ENCODE measurements at regions not wholly inside any gene's neighbourhood (a gene's known extent, or its start where the extent isn't known, plus 50 kb on each side); places are given as distances from the start of the nearest gene placed in this dataset.
"Not testable (repeated sequence)": the region's sequence is repeated elsewhere in the genome, so short reads cannot be mapped to it uniquely, and the experiment has no call there.

DNA sequence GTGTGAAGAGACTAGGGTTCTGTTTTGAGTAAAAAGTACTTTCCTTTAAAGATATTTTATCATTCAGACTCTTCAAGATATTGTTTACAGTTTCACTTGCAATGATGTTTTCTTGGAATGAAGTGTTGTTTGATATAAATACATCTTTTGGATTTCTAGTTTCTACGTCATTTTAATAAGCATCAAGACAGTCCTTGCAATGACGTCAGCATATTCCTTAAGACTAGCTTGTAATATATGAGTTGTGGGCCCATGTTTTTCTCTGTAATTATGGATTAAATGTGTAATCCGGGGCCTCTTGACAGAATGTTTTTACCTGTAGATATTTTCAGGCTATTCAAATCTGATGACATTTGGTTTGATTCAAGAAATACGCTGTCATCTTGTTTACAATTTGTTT is 66.1 kb downstream of the RBMX2 start:
- DNase-seq (ENCODE audit: low spot score) = no peak

DNA sequence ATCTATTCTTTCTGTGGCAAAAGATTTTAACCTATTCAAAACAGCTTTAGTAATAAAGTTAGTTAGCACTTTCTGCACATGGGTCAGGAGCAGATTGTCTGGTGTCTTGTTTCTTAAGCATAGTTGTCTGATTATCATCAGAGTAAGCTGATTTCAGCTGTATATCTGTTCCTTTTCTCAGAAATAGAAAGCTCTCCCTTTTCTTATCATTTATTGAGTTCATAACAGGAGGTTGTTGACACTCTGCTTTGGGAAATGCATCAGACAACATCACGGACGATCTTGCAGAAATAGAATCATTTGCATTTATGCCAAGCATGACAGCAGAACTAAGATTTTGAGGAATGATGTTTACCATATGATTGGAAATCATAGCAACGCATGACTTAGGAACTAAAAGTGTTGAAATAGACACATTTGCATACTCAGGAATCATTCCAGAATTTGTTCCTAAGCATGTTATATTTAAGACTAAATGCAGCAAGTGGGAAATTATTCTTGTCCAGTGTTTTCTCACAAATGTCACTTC is 66.7 kb downstream of the RBMX2 start:
- no peak for DNase-seq (ENCODE audit: low spot score)

DNA sequence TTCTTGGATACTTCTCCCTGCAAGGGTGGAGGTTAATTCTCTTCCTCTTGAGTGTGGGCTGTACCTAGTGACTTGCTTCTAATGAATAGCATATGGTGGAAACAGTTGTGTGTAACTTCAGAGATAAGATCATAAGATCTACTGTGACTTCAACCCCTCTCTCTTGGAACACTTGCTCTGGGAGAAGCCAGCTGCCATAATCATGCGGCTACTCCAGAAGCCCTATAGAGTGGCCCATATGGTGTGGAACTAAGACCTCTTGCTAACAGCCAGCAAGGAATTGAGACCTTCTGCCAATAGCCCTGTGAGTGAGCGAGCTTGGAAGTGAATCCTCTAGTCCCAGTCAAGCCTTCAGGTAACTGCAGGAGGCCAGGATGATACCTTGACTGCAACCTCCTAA is 81.1 kb downstream of the RBMX2 start:
- no peak for DNase-seq (ENCODE audit: low spot score)

DNA sequence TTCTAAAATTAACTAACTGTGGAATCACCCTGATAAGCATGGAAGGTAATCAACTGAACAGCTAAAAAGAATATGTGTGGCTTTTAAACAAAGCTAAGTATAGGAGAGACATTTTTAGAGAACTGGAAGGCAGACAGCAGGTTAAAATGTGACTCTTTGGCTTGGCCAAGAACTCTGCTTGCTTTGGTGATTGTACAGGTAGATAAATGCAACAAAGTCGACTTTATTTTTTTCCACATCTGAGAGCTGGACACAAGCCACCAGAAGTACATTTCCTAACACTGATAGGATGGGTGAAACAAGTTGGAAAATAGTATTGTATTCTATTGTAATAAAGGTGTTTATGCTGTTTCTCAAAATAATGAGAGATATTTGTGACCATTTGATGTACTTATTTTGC is 84.1 kb downstream of the RBMX2 start:
- DNase-seq (ENCODE audit: low spot score) = no peak

DNA sequence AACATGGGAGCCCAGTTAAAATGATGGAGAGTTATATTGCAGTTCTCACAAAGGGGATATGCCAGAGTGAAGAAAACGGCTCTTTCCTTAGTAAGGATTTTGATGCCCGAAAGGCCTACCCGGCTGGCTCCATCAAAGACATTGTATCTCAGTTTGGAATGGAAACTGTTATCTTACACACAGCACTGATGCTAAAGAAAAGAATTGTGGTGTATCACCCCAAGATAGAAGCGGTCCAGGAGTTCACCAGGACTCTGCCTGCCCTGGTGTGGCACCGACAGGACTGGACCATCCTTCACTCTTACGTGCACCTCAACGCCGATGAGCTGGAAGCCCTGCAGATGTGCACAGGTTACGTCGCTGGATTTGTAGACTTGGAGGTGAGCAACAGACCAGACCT is 93.7 kb downstream of the RBMX2 start:
- not testable (repeated sequence) for DNase-seq (ENCODE audit: low spot score)

DNA sequence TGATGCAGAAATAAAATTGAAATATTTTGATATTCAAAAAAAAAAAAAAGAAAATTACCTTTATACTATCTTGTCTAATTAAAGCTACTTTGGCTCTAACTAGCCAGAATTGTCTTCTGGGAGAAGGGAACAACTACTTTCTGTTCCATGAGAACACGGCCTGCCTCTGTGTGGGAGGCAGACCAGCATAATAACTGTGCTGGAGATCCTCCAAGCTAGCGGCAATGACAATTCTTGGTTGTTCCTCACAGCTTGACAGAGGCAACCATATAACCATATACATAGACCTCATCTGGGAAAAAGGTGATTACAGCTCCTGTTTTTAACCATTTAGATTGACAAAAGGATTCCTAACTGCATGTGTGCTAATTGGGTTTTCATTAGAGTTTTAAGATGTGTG is 95.7 kb downstream of the RBMX2 start:
- no peak for DNase-seq (ENCODE audit: low spot score)

DNA sequence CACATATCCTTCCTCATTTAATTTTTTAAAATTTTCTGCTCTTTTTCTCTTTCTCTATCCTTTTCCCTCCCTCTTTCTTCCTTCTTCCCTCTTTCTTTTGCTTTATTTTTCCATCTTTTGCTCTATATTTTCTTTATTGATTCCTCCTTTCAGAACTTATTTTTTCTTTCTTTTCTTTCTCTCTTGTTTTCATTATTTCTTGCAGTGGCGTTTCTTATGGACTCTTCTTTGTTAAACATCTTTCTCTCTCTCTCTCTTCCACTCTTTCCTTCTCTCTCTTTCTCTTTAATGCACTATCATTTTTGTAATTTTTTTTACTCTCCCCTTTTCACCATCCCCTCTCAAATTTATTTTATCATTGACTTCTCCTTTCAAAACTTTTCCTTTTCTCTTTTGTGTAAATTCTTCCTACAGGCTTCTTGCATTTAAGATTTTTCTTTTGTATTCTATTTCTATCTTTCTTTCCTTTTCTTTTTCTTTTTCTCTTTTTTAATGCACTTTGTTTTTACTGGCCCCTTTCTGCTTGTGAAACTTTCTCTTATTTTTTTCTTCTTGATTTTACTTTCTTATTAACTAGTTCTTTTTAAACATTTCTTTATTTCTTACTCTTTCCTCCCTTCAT is 97.0 kb downstream of the RBMX2 start:
- DNase-seq (ENCODE audit: low spot score) = no peak

DNA sequence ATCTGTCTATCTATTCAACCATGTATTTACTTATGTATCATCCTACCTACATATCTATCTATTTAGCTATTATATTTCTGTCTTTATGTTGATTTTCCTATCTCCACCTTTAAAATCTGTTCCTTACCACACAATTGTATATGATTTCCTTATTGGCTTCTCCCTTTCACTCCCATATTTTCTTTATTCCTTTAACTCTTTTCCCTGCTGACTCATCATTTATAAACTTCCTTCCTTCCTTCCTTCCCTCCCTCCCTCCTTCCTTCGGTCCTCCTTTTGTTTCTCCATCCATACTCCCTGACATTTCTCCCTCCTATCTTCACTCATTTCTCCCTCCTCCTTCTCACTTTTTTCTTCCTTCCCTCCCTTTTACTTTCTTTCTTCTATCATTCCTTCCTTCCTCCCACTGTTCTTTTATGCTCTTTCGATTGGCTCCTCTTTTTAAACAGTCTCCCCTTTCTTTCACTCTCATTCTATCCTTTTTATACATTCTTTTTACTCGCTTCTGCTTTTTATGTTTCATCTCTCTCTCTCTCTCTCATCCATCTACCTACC is 100.3 kb downstream of the RBMX2 start:
- no peak for DNase-seq (ENCODE audit: low spot score)

DNA sequence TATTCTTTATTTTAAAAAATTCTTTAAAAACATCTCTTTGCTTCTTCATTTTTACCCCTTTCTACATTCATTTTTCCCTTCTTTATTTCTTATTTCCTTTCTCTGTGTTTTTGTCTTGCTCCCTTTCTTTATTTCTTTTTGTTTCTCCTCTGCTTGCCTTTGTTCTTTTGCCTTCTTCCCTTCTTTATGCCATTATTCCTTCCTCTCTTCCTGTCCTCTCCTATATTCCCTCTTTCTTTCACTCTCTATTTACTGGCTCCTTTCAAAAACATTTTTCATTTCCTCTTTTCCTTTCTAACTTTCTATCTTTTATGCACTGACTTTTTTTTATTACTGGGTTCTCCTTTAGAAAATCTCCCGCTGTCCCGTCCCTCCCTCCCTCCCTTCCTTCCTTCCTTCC is 102.2 kb downstream of the RBMX2 start:
- DNase-seq (ENCODE audit: low spot score) = no peak

DNA sequence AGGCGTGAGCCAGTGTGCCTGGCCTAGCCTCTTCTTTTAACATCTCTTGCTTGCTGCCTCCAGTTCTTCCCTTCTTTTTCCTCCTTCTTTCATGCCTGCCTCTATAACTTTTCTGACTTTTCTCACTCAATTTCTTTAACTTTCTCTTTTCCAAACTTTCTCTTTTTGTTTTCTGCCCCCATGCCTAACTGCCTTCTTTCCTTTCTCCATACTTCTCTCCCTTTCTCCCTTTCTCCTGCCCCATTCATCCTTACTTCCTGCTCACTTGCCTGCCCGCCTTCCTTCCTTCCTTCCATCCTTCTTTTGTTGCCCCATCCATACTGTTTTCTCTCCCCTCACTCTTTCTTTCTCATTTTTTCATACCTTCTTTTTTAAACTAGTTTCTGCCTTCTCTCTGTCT is 105.2 kb downstream of the RBMX2 start:
- no peak for DNase-seq (ENCODE audit: low spot score)

DNA sequence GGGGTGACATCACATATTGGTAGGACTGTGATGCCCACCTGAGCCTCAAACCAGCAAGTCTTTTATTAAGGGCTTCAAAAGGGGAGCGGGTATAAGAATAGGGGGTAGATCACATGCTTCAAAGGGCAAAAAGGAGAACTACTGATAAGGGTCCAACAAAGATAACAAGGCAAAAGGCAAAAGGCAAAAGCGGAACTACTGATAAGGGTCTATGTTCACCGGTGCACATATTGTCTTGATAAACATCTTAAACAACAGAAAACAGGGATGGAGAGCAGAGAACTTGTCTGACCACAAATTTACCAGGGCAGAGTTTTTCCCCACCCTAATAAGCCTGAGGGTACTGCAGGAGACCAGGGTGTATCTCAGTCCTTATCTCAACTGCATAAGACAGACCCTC is 110.7 kb downstream of the RBMX2 start:
- DNase-seq (ENCODE audit: low spot score) = not testable (repeated sequence)

DNA sequence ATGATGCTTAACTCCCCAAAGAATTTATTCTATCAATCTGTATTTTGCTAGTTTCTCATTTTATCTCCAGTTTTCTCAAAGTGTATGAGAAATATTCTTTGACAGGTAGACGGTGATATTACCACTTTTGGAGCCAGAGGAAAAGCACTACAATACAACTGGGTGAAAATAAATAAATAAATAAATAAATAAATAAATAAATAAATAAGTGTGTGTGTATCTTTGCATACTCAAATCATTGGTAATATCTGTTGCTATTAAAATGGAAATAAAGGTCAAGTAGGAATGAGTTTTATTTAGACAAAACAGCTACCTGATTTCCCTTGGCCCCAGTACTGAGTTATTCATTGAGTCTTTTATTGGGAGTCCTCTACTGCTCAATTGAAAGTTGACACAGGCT is 114.3 kb downstream of the RBMX2 start:
- no peak for DNase-seq (ENCODE audit: low spot score)

DNA sequence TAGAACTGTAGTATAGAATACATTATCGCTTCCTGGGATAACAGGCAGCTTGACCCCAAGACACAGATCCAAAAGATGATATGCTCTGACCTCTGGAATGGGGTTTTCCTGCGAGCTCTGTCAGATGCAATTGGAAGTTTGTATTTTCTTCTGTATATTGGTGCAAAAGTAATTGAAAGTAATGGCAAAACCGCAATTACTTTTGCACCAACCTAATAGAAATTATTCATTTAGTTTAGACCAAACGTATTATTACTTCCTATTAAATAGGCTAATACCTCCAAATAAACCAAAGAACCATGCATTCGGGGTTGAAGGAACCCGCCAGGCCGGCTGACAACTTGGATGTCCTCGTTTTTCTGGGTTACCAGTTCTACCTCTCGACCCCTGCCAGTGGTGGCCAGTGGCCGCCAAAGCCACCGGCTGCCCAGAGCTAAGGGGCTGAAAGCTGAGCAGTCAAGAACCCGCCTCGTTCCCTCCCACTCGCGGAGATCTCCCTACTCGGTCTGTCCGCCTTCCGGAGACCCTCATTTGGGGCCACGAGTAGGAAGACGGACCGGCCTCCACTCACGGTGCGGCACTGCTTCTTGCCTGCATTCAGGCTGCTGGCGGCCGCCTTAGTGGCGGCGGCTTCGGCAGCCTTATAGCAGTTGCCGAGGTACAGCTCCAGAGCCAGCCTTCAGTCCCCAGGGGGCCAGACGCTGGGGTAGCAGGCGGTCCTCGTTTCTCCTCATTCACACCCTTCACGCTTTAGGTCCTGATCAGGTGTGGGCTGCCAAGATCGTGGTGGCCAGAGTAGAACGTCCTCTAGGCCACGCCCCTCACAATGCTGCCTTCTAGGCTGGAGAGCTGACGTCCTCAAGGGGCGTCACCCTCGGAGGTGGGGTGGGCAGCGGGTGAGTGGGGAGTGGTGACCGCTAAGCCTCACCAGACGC is 121.9 kb downstream of the RBMX2 start:
- no peak for DNase-seq (ENCODE audit: low spot score)

DNA sequence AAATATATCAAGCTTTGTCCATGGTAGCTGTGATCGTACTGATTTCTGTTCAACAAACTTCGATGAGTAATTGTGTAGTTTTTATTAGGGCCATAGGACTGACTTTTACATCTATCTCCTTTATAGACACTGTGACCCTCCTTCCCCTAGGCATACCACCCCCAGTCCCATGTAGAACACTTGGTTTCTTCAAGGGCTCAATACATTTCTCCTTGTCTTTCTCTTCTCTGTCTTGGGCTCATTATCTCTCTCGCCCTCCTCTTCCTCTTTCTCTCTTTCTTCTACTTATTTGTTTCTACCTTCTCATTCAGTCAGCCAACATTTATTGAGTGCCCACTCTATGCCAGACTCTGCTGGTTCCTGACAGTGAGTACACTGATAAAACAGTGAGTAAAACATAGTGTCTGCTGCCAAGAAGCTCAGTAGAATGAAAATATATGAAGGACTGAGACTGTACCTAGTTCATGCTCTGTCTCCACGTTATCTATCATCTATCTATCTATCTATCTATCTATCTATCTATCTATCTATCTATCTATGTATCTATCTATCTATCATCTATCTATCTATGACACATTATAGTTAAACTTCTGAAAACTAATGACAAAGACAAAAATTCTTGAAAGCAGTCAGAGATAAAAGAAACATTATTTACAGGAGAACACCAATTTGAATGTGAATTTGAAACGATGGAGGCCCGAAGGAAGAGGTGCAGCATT is 122.8 kb downstream of the RBMX2 start:
- DNase-seq (ENCODE audit: low spot score) = no peak

DNA sequence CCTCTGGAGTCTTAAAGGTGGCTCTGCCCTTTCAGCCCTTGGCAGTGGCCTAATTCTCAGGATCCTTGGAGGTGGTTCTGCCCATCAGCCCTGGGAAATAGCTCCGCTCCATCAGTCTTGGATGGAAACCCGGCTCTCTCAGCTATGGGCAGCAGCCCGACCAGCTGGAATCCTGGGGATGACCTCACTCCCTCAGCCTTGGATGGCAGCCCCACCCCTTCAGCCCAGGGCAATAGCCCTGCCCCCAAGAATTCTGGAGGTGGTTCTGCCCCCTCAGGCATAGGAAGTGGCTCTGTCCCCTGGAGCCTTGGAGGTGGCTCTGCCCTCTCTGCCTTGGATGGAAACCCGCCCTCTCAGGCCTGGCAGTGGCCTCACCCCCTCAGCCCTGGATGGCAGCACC is 127.7 kb downstream of the RBMX2 start:
- no peak for DNase-seq (ENCODE audit: low spot score)

DNA sequence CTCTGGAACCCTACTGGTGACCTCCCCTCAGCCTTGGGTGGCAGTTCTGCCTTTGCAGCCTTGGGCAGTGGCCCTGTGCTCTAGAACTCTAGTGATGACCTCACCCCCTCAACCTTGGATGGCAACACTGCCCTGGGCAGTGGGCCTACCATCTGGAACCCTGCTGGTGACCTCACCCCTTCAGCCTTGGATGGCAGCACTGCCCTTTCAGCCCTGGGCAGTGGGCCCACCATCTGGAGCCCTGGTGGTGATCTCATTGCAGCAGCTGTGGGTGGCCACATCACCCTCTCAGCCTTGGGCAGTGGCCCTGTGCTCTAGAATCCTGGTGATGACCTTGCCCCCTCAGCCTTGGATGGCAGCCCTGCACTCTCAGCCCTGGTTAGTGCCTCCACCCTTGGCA is 129.3 kb downstream of the RBMX2 start:
- no peak for DNase-seq (ENCODE audit: low spot score)

DNA sequence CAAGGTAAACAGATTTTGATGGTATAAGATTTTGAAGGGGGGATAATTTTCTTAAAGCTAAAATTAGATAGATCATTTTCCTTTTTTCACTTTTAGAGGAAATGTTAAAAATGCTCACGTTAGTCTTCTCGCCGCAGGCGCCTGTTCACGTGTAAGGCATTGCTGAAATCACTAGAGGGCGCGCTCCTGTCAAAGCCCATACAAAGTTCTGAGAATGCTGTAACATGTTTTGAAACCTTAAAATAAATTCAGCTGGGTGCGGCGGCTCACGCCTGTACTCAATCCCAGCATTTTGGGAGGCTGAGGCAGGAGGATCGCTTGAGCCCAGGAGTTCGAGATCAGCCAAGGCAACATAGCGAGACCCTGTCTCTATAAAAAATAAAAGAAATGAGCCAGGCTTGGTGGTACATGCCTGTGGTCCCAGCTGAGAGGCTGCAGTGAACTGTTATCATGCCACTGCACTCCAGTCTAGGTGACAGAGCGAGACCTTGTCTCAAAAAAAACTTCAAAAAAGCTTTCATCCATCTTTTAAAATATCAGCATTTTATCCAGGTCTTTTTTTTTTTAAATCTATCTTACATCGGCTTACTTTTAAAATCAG is 138.0 kb downstream of the RBMX2 start:
- DNase-seq (ENCODE audit: low spot score) = peak; percentile 62

DNA sequence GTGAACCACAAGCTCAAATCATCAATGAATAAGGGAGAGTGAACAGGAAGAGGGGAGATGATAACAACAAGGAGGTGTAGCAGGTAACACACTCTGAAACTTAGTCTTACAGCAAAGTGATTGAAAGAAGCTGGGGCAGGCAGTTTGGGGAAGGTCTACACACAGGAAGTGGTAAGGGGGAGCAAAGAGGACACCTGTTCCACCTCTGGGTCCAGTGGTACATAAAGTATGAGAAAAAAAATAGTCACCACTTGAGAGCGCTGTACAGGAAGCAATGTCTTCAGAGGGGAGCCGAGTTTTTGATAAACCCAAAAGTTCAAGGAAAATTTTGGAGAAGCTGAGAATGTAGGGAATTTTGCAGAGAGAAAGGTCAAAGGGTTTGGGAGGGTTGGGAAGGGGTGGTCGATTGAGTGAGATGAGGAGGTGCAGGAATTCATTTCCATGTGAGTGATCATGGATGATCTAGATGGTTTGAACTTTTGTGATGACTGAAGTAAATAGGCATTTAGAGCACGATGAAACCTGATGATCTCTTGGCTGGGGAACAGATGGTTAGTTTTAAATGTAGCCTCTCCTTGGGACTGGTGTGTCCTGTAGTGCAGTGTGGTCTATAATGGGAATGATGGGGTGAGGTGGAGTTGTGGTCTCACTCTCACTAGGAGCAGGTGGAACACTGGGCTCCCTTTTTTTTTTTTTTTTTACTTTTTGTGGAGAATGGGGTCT is 142.0 kb downstream of the RBMX2 start:
- DNase-seq (ENCODE audit: low spot score) = no peak

DNA sequence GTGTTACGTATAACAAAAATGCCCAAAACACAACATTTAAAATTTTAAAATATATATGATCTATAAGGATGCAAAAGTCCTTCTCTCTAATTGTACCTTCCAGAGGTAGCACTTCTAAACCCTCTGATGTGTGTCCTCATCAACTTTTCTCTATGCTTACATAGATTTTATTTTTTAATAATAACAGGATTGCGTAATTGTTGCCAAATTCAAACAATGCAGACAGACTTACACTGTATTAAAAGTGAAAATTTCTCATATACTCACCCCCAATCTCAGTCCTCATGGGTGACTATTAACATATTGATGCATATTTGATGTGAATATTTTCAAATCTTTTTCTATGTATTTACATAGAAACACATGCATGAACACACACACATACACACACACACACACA is 144.0 kb downstream of the RBMX2 start:
- no peak for DNase-seq (ENCODE audit: low spot score)

DNA sequence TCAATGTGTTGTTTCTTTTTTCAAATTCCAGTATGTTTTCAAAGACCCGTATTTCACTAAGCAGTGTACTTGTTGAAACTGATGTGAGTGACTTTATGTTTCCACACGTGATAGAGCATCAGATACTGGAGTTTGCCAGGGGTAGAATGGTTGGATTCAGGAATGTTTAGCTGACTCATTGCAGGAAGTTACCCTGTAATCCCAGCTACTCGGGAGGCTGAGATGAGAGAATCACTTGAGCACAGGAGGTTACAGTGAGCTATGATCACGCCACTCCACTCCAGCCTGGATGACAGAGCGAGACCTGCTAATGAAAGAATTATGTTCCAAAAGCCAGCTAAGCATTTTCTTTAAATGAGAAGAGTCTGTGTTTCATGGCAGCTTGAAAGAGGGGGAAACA is 147.6 kb downstream of the RBMX2 start:
- not testable (repeated sequence) for DNase-seq (ENCODE audit: low spot score)

DNA sequence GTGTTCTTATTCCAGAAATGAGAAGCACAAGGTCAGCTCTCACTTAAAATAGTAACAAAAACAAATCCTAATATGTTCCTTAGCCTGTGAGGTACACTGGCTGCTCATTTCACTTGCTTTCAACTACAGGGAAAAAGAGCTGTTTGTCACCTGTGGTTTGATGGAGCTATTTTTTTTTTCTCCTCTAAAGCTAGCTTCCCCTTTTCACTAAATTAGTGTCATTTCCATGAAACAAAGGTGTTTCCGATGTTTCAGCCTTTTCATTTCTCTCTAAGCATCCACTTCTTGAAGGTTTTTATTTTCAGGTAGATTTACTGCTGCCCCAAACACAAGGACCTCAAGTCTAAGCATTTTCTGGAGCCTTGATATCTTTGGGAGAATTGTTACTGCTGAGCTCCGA is 148.6 kb downstream of the RBMX2 start:
- DNase-seq (ENCODE audit: low spot score) = no peak
